ENCODE measurements at regions not wholly inside any gene's neighbourhood (a gene's known extent, or its start where the extent isn't known, plus 50 kb on each side); places are given as distances from the start of the nearest gene placed in this dataset.

DNA sequence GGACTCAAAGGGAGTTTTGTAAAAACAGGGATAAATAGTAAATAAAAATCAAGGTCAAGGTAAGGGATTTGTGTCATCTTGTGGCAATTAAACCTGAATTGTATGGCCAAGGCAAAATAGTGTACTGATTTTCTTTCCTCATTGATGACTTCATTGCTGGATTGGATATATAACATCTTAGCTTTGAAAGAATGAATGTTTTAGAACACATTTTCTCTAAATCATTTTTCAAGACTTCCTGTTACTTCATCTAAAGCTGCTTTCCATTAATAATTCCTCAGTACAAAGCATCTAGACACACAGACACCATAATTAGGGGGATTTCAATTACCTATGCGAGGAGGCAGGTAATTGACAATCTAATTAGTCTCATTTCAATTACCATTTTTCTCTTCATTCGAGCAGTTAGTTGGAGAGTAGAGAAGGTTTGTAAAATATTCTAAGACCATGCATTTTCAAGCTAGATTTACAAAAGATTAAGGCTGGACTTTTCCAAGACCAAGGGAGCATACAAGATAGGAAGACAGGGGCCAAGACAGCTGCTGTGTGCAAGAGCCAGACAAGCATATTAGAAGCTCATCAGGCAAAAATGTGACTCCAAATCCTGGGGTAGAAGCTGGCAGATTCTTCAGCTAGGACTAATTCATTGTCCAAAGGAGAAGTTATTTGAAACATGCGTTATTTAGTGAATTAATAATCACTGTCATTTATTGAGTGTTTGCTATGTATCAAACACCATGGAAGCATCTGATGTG, 253.6 kb downstream of the EPHA4 start:
- no peak for DNase-seq (ENCODE audit: extremely low spot score)
- CTCF ChIA-PET, result interaction anchor here (0.8 kb wide), 1 partner anchor 10 kb away, joined by 3 read pairs; no protein-coding TSS in a partner anchor
- POLR2A ChIA-PET, result no interaction called here
- TF ChIP-seq, protein P1, sequence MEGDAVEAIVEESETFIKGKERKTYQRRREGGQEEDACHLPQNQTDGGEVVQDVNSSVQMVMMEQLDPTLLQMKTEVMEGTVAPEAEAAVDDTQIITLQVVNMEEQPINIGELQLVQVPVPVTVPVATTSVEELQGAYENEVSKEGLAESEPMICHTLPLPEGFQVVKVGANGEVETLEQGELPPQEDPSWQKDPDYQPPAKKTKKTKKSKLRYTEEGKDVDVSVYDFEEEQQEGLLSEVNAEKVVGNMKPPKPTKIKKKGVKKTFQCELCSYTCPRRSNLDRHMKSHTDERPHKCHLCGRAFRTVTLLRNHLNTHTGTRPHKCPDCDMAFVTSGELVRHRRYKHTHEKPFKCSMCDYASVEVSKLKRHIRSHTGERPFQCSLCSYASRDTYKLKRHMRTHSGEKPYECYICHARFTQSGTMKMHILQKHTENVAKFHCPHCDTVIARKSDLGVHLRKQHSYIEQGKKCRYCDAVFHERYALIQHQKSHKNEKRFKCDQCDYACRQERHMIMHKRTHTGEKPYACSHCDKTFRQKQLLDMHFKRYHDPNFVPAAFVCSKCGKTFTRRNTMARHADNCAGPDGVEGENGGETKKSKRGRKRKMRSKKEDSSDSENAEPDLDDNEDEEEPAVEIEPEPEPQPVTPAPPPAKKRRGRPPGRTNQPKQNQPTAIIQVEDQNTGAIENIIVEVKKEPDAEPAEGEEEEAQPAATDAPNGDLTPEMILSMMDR (IDR thresholded peaks at IDR 0.05; ENCODE audit: control extremely low read depth, extremely low read depth, low read depth, missing control alignments), result no peak

DNA sequence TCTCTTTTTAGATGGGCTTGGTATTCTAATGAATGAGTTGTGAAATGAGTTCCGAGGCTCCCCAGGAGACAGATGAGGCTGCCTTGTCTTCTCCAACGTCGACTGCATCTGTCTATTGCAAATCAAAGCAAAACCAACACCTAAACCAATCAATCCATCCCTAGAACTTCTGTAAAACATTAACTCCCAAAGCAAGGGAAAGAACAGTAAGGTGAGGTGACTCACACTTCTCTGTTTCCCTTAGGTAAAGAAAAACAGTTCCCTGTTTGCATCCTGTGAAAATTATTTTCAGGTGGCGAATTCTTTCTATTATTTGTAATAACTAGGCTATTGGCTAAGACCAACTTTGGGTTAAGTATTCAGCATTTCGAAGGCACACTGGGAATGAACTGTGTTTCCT, 249.4 kb downstream of the EPHA4 start:
- POLR2A ChIA-PET, result no interaction called here

DNA sequence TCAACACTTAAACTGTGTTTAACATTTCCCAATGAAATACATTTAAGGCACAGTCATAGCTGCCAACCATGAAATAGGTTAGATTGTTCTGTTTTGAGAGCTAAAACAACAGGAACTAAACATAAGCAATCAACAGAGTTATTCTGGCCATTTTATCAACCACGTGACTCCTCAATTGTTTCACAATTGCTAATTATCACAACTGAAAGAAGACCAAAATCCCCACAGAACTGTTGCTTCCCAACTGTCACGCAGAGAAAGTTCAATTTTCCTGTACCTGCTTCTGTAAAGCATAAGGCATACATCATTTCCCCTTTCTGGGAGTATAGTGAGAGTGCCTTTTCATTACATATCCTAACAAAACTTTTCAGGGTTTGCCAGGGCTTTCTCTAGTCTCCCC, 248.6 kb downstream of the EPHA4 start:
- POLR2A ChIA-PET, result no interaction called here
- DNase-seq (ENCODE audit: extremely low spot score), result no peak
- TF ChIP-seq, protein P1 (IDR thresholded peaks at IDR 0.05; ENCODE audit: control extremely low read depth, extremely low read depth, low read depth, missing control alignments), result no peak
- CTCF ChIA-PET, result interaction anchor here (0.9 kb wide), 1 partner anchor 406 kb away, joined by 3 read pairs; no protein-coding TSS in a partner anchor

More for the DNA sequence above, 249.4 kb downstream of the EPHA4 start:
- TF ChIP-seq, protein P1 (IDR thresholded peaks at IDR 0.05; ENCODE audit: control extremely low read depth, extremely low read depth, low read depth, missing control alignments), result no peak
- no peak for DNase-seq (ENCODE audit: extremely low spot score)
- CTCF ChIA-PET, result interaction anchor here (0.9 kb wide), 1 partner anchor 407 kb away, joined by 3 read pairs; no protein-coding TSS in a partner anchor

DNA sequence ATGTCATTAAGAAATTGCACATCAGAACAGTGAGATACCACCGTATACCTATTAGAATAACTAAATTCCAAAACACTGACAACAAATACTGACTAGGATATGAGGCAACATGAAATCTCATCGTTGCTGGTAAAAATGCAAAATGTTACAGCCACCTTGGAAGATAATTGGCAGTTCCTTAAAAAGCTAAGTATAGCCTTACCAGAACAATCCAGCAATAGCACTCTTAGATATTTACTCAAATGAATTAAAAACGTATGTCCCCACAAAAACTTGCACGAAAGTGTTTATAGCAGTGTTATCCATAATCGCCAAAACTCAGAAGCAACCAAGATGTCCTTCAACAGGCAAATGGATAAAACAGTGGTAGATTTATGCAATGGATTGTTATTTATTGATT, 241.7 kb downstream of the EPHA4 start:
- ChIA-PET CTCF (no interaction called here), POLR2A (no interaction called here)
- TF ChIP-seq, protein P1 (IDR thresholded peaks at IDR 0.05; ENCODE audit: control extremely low read depth, extremely low read depth, low read depth, missing control alignments), result no peak
- no peak for DNase-seq (ENCODE audit: extremely low spot score)

DNA sequence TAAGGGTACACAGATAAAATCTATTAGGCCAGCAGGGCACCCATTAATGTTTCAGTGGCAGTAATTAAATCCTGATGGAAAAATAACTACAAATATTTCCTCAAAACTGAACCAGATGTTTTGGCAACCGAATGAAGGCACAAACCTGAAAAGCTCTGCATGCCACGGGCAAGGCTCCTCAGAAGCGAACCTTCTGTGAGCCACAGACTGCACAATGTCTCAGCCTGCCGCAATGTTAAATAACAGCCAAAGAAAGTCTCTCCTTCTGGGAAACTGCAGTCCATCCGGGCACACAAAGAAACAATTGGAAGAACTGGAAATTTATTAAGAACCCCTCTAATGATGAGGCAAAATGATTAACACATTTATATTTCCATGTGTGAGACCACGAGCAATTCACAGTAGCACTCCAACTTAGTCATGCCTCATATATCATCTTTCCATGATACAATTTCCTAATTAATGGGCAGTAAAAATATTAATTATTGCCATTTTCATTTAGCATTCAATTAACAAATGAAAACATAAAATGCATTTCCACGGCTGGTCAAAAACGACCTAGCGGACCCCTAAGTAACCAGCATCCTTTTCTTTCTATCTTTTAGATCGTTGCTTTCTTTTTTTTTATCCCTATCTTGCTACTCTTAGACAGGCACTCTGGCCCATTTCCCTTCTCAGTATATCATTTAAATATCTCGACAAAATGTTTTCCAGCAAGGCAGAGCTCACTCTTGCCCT, 237.5 kb downstream of the EPHA4 start:
- no peak for DNase-seq (ENCODE audit: extremely low spot score)
- CTCF ChIA-PET, result no interaction called here
- POLR2A ChIA-PET, result no interaction called here
- TF ChIP-seq, protein P1 (IDR thresholded peaks at IDR 0.05; ENCODE audit: control extremely low read depth, extremely low read depth, low read depth, missing control alignments), result no peak

DNA sequence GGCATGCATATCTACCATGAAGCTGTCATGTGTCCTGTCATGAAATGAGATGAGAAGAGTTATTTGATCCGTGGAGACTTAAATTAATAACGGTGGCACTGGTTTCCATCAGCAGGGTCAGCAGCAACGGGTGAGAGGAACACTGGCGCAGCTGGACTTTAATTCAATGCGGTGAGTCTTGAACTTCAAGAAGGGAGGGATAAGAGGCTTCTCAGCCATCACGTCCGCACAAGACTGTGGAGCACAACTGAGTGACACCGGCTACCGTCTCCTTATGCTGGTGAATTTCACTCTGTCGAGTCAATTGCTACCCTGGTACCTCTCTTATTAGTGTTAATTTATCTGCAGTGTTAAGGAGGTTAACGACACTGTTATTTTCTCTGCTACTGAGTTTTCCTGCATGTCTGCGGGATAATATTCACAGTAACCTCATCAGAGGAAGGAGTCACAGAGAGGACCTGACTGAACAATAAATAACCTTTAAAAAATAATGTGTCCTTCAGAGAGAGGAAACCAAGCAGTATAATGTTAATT, 236.8 kb downstream of the EPHA4 start:
- DNase-seq (ENCODE audit: extremely low spot score), result no peak
- TF ChIP-seq, protein P1 (IDR thresholded peaks at IDR 0.05; ENCODE audit: control extremely low read depth, extremely low read depth, low read depth, missing control alignments), result no peak
- ChIA-PET POLR2A (no interaction called here), CTCF (no interaction called here)

Data from GM10248 (cell line).